GM23248 (cell line): ENCODE measurements at regions not wholly inside any gene's neighbourhood (a gene's known extent, or its start where the extent isn't known, plus 50 kb on each side); places are given as distances from the start of the nearest gene placed in this dataset.

Source experiments
- EZH2 ChIP-seq: fragments of 200-600 bp; sonication (generic); IDR thresholded peaks from 2 replicates; pipeline ENCODE4 v1.6.1; 2018; ENCODE audit warnings: antibody characterized with exemption, mild to moderate bottlenecking; ENCODE audit not compliant: insufficient read depth, poor library complexity, severe bottlenecking
- EZH2phosphoT487 ChIP-seq: fragments of 200-600 bp; sonication (generic); IDR thresholded peaks from 2 replicates; pipeline ENCODE4 v1.6.1; 2018; ENCODE audit warnings: antibody characterized with exemption, moderate library complexity, mild to moderate bottlenecking, low read depth; ENCODE audit not compliant: insufficient read depth

DNA sequence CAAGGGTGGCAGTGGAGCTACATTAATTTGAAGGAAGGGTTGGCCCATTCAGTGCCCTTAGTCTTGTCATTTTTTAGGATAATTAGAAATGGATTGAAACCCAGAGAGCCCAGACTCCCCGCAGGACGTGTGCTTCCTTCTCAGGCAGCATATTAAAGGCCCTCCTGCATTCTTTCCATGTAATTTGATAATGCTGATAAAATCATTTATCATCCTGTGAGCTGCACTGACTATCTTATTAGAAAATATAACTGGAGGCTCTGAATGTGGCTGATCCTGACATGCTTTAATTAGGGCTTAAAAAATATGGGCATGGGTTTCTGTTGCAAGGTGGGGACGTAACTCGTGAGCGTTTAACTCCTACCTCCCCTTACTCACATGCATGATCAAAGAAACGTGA, 148.1 kb downstream of the ACKR3 start:
- no peak for TF ChIP-seq EZH2
- no peak for TF ChIP-seq EZH2phosphoT487
